Stimulated activated naive B cell treated with anti-CD40 and anti-IgM and Interleukin-4, amounts not matched to agents 10 μg/mL and 1 μg/mL and 100 μg/mL, for 72 hours (primary cell): ENCODE measurements at regions not wholly inside any gene's neighbourhood (a gene's known extent, or its start where the extent isn't known, plus 50 kb on each side); places are given as distances from the start of the nearest gene placed in this dataset.
"Not testable (repeated sequence)": the region's sequence is repeated elsewhere in the genome, so short reads cannot be mapped to it uniquely, and the experiment has no call there.

Experiments used
- ATAC-seq, 2 donors: fragments of 150-1000 bp; cut with Tn5 transposase; replicated peaks; 2 replicates each; pipeline ENCODE4 v1.10.0; 2021; ENCODE audit warnings: moderate library complexity in 1 of 2
- DNase-seq: peaks from one replicate; pipeline ENCODE4 v3.0.0; 2021
- H3K27ac Mint-ChIP-seq: one replicate; pipeline ENCODE4 v1.8.0; 2022; ENCODE audit warnings: mild to moderate bottlenecking, mixed read lengths
- H3K27me3 Mint-ChIP-seq, 2 donors: one replicate each; pipeline ENCODE4 v1.8.0; 2022; ENCODE audit warnings: mixed read lengths in 2 of 2
- H3K36me3 Mint-ChIP-seq, 2 donors: one replicate each; pipeline ENCODE4 v1.8.0; 2022; ENCODE audit warnings: mixed read lengths in 2 of 2, mild to moderate bottlenecking in 1 of 2
- H3K4me1 Mint-ChIP-seq, 2 donors: one replicate each; pipeline ENCODE4 v1.8.0; 2022; ENCODE audit warnings: mixed read lengths in 2 of 2, mild to moderate bottlenecking in 1 of 2
- H3K4me3 Mint-ChIP-seq, 2 donors: one replicate each; pipeline ENCODE4 v1.8.0; 2022; ENCODE audit warnings: mild to moderate bottlenecking in 2 of 2, mixed read lengths in 2 of 2, moderate library complexity in 1 of 2
- H3K9me3 Mint-ChIP-seq, 2 donors: one replicate each; pipeline ENCODE4 v1.8.0; 2022; ENCODE audit warnings: mixed read lengths in 2 of 2, mild to moderate bottlenecking in 1 of 2

- H3K4me3 Mint-ChIP-seq, result no peak overlapping the region
- peaks cover 0 to 6% of the 10 kb centered on the region in 2 donors for H3K9me3 Mint-ChIP-seq
- H3K27me3 Mint-ChIP-seq, result no peaks in the 10 kb centered on the region
- no peak for ATAC-seq
- H3K27ac Mint-ChIP-seq, result no peak overlapping the region
- H3K36me3 Mint-ChIP-seq, result no peaks in the 10 kb centered on the region
- H3K4me1 Mint-ChIP-seq, result no peaks in the 10 kb centered on the region
- DNase-seq, result no peak
Measured at GRCh38 chr6:164990901-164991300, 318.5 kb downstream of the C6orf118 start.

- no peak for ATAC-seq
- Mint-ChIP-seq H3K4me1 (no peaks in the 10 kb centered on the region), H3K27me3 (no peaks in the 10 kb centered on the region), H3K27ac (no peak overlapping the region), H3K9me3 (no peaks in the 10 kb centered on the region), H3K4me3 (no peak overlapping the region), H3K36me3 (no peaks in the 10 kb centered on the region)
- no peak for DNase-seq
Measured at GRCh38 chr6:164982389-164982788, 327.0 kb downstream of the C6orf118 start.

GRCh38 chr6:164967102-164967501 is 342.3 kb downstream of the C6orf118 start:
- H3K4me1 Mint-ChIP-seq, result no peaks in the 10 kb centered on the region
- DNase-seq, result no peak
- ATAC-seq, result no peak
- H3K4me3 Mint-ChIP-seq, result no peak overlapping the region
- H3K27ac Mint-ChIP-seq, result no peak overlapping the region
- peaks cover under 1 to 6% of the 10 kb centered on the region in 2 donors for H3K9me3 Mint-ChIP-seq
- no peaks in the 10 kb centered on the region for H3K27me3 Mint-ChIP-seq
- H3K36me3 Mint-ChIP-seq, result no peaks in the 10 kb centered on the region

- no peak for DNase-seq
- Mint-ChIP-seq H3K27me3 (no peaks in the 10 kb centered on the region), H3K9me3 (peaks cover 3 to 10% of the 10 kb centered on the region in 2 donors), H3K4me1 (no peaks in the 10 kb centered on the region), H3K36me3 (no peaks in the 10 kb centered on the region), H3K27ac (no peak overlapping the region), H3K4me3 (no peak overlapping the region)
- ATAC-seq, result no peak
Measured at GRCh38 chr6:164962805-164963204, 346.6 kb downstream of the C6orf118 start.

GRCh38 chr6:164947164-164947563 is 362.2 kb downstream of the C6orf118 start:
- H3K27me3 Mint-ChIP-seq, result no peaks in the 10 kb centered on the region
- H3K9me3 Mint-ChIP-seq, result peaks cover 1 to 3% of the 10 kb centered on the region in 2 donors
- H3K4me3 Mint-ChIP-seq, result no peak overlapping the region
- H3K36me3 Mint-ChIP-seq, result no peaks in the 10 kb centered on the region
- ATAC-seq (no peak), DNase-seq (no peak)
- H3K4me1 Mint-ChIP-seq, result no peaks in the 10 kb centered on the region
- no peak overlapping the region for H3K27ac Mint-ChIP-seq

- no peaks in the 10 kb centered on the region for H3K4me1 Mint-ChIP-seq
- peaks cover 0 to 3% of the 10 kb centered on the region in 2 donors for H3K9me3 Mint-ChIP-seq
- H3K27ac Mint-ChIP-seq, result no peak overlapping the region
- DNase-seq, result no peak
- H3K27me3 Mint-ChIP-seq, result no peaks in the 10 kb centered on the region
- H3K4me3 Mint-ChIP-seq, result no peak overlapping the region
- no peaks in the 10 kb centered on the region for H3K36me3 Mint-ChIP-seq
- no peak for ATAC-seq
Measured at GRCh38 chr6:164942271-164942670, 367.1 kb downstream of the C6orf118 start.

- DNase-seq, H3K9me3 Mint-ChIP-seq, H3K27ac Mint-ChIP-seq, H3K27me3 Mint-ChIP-seq, H3K4me3 Mint-ChIP-seq, ATAC-seq, H3K36me3 Mint-ChIP-seq, H3K4me1 Mint-ChIP-seq: not testable (repeated sequence)
Measured at GRCh38 chr6:164933238-164933794, 376.1 kb downstream of the C6orf118 start.

- Mint-ChIP-seq H3K36me3 (no peaks in the 10 kb centered on the region), H3K4me1 (no peaks in the 10 kb centered on the region), H3K27ac (no peak overlapping the region), H3K4me3 (no peak overlapping the region), H3K9me3 (no peaks in the 10 kb centered on the region), H3K27me3 (no peaks in the 10 kb centered on the region)
- no peak for ATAC-seq
- no peak for DNase-seq
Measured at GRCh38 chr6:164929408-164929977, 379.9 kb downstream of the C6orf118 start.

- no peak overlapping the region for H3K27ac Mint-ChIP-seq
- H3K27me3 Mint-ChIP-seq, result no peaks in the 10 kb centered on the region
- no peak for DNase-seq
- H3K4me1 Mint-ChIP-seq, result no peaks in the 10 kb centered on the region
- H3K4me3 Mint-ChIP-seq, result no peak overlapping the region
- no peak for ATAC-seq
- no peaks in the 10 kb centered on the region for H3K9me3 Mint-ChIP-seq
- no peaks in the 10 kb centered on the region for H3K36me3 Mint-ChIP-seq
Measured at GRCh38 chr6:164928728-164929407, 380.5 kb downstream of the C6orf118 start.

- no peaks in the 10 kb centered on the region for H3K36me3 Mint-ChIP-seq
- DNase-seq (no peak), ATAC-seq (no peak)
- no peaks in the 10 kb centered on the region for H3K27me3 Mint-ChIP-seq
- no peaks in the 10 kb centered on the region for H3K9me3 Mint-ChIP-seq
- H3K4me1 Mint-ChIP-seq, result no peaks in the 10 kb centered on the region
- no peak overlapping the region for H3K27ac Mint-ChIP-seq
- no peak overlapping the region for H3K4me3 Mint-ChIP-seq
Measured at GRCh38 chr6:164928057-164928727, 381.2 kb downstream of the C6orf118 start.

- Mint-ChIP-seq H3K27me3 (no peaks in the 10 kb centered on the region), H3K27ac (no peak overlapping the region), H3K4me3 (no peak overlapping the region), H3K36me3 (no peaks in the 10 kb centered on the region), H3K4me1 (no peaks in the 10 kb centered on the region), H3K9me3 (no peaks in the 10 kb centered on the region)
- ATAC-seq (peak; percentile 86 to 92), DNase-seq (peak; percentile 40)
Measured at GRCh38 chr6:164927288-164928056, 381.9 kb downstream of the C6orf118 start.

GRCh38 chr6:164926686-164927085 is 382.7 kb downstream of the C6orf118 start:
- no peak overlapping the region for H3K4me3 Mint-ChIP-seq
- no peak for DNase-seq
- no peak overlapping the region for H3K27ac Mint-ChIP-seq
- H3K9me3 Mint-ChIP-seq, result no peaks in the 10 kb centered on the region
- no peak for ATAC-seq
- no peaks in the 10 kb centered on the region for H3K36me3 Mint-ChIP-seq
- no peaks in the 10 kb centered on the region for H3K4me1 Mint-ChIP-seq
- no peaks in the 10 kb centered on the region for H3K27me3 Mint-ChIP-seq

GRCh38 chr6:164925681-164926530 is 383.5 kb downstream of the C6orf118 start:
- H3K27ac Mint-ChIP-seq, result no peak overlapping the region
- H3K4me3 Mint-ChIP-seq, result no peak overlapping the region
- H3K9me3 Mint-ChIP-seq, result no peaks in the 10 kb centered on the region
- no peaks in the 10 kb centered on the region for H3K36me3 Mint-ChIP-seq
- no peaks in the 10 kb centered on the region for H3K27me3 Mint-ChIP-seq
- DNase-seq, result no peak
- no peak for ATAC-seq
- no peaks in the 10 kb centered on the region for H3K4me1 Mint-ChIP-seq

- DNase-seq, result no peak
- Mint-ChIP-seq H3K27ac (no peak overlapping the region), H3K27me3 (no peaks in the 10 kb centered on the region), H3K36me3 (no peaks in the 10 kb centered on the region), H3K4me3 (no peak overlapping the region), H3K4me1 (no peaks in the 10 kb centered on the region), H3K9me3 (no peaks in the 10 kb centered on the region)
- ATAC-seq, result no peak
Measured at GRCh38 chr6:164924674-164925073, 384.7 kb downstream of the C6orf118 start.
